ENCODE measurements at regions not wholly inside any gene's neighbourhood (a gene's known extent, or its start where the extent isn't known, plus 50 kb on each side); places are given as distances from the start of the nearest gene placed in this dataset.
"Not testable (repeated sequence)": the region's sequence is repeated elsewhere in the genome, so short reads cannot be mapped to it uniquely, and the experiment has no call there.

- no peaks in the 10 kb centered on the region for H3K36me3 ChIP-seq
- no peaks in the 10 kb centered on the region for H3K9me3 ChIP-seq
- H3K4me3 ChIP-seq, result no peak overlapping the region
- no peak for TF ChIP-seq CTCF (IDR thresholded peaks at IDR 0.05)
- intact Hi-C loops (cut with DNase I; ENCODE audit: low total_unique reads), result loop anchor here (5.0 kb wide), 1 partner anchor 129 kb away; no protein-coding TSS in a partner anchor
- no peak for DNase-seq
- no peak overlapping the region for H3K27ac ChIP-seq
- no peaks in the 10 kb centered on the region for H3K4me1 ChIP-seq
- H3K27me3 ChIP-seq, result no peaks in the 10 kb centered on the region
Measured at GRCh38 chr5:163108351-163108750, 329.0 kb upstream of the CCNG1 start.

- intact Hi-C loops (cut with DNase I; ENCODE audit: low total_unique reads), result no loop called here
- no peaks in the 10 kb centered on the region for H3K27me3 ChIP-seq
- no peak overlapping the region for H3K4me3 ChIP-seq
- no peak for DNase-seq
- no peaks in the 10 kb centered on the region for H3K4me1 ChIP-seq
- peaks cover 0 to 3% (median 0%) of the 10 kb centered on the region in 3 donors for H3K9me3 ChIP-seq
- TF ChIP-seq CTCF (IDR thresholded peaks at IDR 0.05), result no peak
- H3K36me3 ChIP-seq, result no peaks in the 10 kb centered on the region
- no peak overlapping the region for H3K27ac ChIP-seq
Measured at GRCh38 chr5:163115011-163115410, 322.4 kb upstream of the CCNG1 start.

- intact Hi-C loops (cut with DNase I; ENCODE audit: low total_unique reads); H3K27me3 ChIP-seq; H3K27ac ChIP-seq; H3K4me1 ChIP-seq; DNase-seq; H3K4me3 ChIP-seq; H3K36me3 ChIP-seq; H3K9me3 ChIP-seq: not testable (repeated sequence)
Measured at GRCh38 chr5:163116618-163117017, 320.8 kb upstream of the CCNG1 start.

- no peak for TF ChIP-seq CTCF (IDR thresholded peaks at IDR 0.05)
- no peak overlapping the region for H3K4me3 ChIP-seq
- intact Hi-C loops (cut with DNase I; ENCODE audit: low total_unique reads), result no loop called here
Measured at GRCh38 chr5:163134061-163134460, 303.3 kb upstream of the CCNG1 start.

GRCh38 chr5:163135849-163136248, 301.5 kb upstream of the CCNG1 start:
- no peak for DNase-seq

More at GRCh38 chr5:163134061-163134460, 303.3 kb upstream of the CCNG1 start:
- no peaks in the 10 kb centered on the region for H3K9me3 ChIP-seq
- H3K36me3 ChIP-seq, result no peaks in the 10 kb centered on the region
- no peaks in the 10 kb centered on the region for H3K27me3 ChIP-seq
- no peak for DNase-seq
- H3K27ac ChIP-seq, result no peak overlapping the region
- H3K4me1 ChIP-seq, result no peaks in the 10 kb centered on the region

GRCh38 chr5:163161512-163161911, 275.9 kb upstream of the CCNG1 start:
- no peak overlapping the region for H3K27ac ChIP-seq
- H3K4me3 ChIP-seq, result no peak overlapping the region
- intact Hi-C loops (cut with DNase I; ENCODE audit: low total_unique reads), result no loop called here
- no peaks in the 10 kb centered on the region for H3K27me3 ChIP-seq
- no peaks in the 10 kb centered on the region for H3K36me3 ChIP-seq
- no peaks in the 10 kb centered on the region for H3K9me3 ChIP-seq
- no peak for TF ChIP-seq CTCF (IDR thresholded peaks at IDR 0.05)
- no peak for DNase-seq
- no peaks in the 10 kb centered on the region for H3K4me1 ChIP-seq

More at GRCh38 chr5:163135849-163136248, 301.5 kb upstream of the CCNG1 start:
- intact Hi-C loops (cut with DNase I; ENCODE audit: low total_unique reads), result no loop called here
- Histone ChIP-seq H3K36me3 (no peaks in the 10 kb centered on the region), H3K4me3 (no peak overlapping the region), H3K9me3 (no peaks in the 10 kb centered on the region), H3K27me3 (no peaks in the 10 kb centered on the region), H3K4me1 (no peaks in the 10 kb centered on the region), H3K27ac (no peak overlapping the region)
- TF ChIP-seq CTCF (IDR thresholded peaks at IDR 0.05), result no peak
